Left kidney (tissue), 1 donor: ENCODE measurements at regions not wholly inside any gene's neighbourhood (a gene's known extent, or its start where the extent isn't known, plus 50 kb on each side); places are given as distances from the start of the nearest gene placed in this dataset.

Source experiments
- DNase-seq: peaks from one replicate; pipeline ENCODE4 v3.0.0-alpha.2; 2013

DNA sequence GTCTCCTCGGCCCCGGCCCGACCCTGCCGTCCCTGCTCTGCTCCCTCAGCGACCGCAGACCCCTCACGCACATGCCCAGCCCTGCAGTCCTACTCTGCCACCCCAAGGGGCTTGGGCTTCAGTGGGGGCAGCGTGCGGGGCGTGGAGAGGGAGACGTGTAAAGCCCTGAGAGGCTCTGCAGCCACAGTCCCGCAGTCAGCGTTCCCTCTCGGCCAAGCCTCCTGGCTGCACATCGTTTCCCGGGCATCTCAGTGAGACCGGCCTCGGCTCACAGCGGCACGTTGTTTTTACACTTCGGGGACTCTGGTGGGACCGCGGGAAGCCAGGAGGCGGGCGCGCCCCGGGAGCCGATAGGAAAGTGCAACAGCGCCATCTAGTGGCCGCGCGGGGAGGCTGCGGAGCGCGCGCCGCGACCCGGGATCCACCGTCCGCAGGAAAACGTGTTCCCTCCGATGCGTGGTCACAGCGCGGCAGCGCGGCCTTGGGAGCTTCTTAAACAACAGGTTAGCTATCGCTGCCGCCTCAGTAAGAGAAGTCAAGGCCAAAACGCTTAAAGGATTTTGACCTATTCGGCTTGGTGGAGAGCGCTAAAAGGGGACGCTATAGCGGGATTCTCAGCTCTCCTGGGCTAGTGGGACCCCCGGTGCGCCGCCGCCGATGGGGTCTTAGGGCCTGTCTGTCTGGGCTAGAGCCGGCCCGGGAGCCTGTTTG lies 226.8 kb upstream of the IGF1R start:
- peak; percentile 64 for DNase-seq

DNA sequence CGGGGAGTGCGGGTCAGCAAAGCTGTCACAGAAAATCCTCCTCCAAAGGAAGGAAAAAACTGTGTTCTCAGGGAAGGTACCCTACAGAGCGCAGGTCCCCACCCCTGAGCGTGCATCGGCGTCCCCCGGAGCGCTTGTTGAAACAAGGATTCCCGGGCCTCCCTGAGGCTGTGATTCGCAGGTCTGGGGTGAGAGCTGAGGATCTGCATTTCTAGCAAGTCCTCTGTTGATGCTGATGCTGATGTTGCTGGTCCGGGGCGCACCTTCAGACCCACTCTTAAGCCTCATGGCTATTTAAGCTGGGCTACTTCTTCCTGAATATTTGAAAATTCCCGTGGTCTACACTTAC lies 226.2 kb upstream of the IGF1R start:
- DNase-seq, result no peak

DNA sequence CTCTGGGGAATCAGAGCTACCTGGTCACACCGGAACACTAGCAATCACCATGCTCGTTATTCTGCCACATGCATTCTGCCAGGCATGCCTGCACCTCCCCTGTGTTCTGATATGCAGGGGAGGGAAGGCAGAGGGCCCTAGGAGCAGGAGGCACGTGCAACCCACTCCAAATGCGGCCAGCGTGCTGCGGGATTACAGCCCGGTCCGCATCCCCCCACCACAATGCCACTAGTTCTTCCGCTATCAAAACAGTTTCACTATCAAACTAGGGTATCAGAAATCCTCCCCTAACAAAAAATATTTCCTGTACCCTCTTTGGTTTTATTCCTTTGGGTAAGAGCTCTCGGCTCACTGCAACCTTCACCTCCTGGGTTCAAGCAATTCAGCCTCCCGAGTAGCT lies 223.2 kb upstream of the IGF1R start:
- DNase-seq, result no peak

DNA sequence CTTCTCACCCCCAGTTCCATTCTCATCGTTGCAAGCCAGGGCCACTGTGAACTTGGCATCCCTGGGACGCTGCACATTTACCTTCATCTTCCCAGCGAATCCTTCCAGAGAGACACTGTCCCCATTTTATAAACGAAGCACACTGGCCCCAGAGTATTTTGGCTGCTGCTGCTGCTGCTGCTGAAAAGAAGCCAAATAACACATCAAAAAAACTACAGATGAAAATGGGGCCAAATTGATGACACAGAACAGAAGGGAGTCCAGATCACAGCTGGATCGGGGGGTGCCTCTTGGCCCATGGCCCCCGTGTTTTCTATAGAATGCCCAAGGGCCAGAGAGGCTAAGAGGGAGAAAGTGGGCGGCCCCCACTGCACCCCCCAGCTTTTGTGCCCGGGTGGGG lies 221.0 kb upstream of the IGF1R start:
- no peak for DNase-seq

DNA sequence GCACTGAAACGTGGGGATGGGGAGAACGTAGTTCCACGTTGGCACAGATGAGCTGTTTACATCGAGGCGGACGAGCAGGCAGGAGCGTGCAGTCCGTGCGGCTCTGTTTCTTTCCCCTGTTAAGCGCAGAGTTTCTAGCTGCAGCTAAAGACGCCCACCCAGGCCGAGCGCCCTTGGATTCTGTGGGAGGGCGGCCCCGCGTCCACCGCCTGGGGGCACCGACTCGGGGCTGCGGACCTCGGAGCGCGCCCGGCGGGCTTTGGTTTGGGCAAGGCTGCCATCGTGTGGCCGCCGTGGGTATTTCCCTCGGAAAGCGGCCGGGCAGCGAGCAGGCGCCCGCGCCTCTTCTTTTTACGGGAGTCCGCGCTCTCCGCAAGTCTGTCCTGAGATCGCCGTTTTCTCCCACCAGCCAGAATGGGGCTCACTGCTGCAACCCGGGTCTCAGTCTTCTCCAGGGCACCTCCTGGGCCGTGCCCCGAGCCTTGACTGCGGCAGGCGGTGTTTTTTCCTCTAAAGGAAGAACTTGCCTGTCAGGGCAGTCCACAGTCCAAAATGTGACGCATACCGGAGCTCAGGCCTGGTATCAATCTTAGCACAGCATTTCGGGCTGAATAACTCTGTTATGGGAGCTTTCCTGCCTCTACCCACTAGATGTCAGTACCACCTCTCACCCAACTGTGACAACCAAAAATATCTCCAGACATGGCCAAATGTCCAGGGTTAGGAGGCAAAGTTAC lies 219.9 kb upstream of the IGF1R start:
- peak; percentile 67 for DNase-seq

DNA sequence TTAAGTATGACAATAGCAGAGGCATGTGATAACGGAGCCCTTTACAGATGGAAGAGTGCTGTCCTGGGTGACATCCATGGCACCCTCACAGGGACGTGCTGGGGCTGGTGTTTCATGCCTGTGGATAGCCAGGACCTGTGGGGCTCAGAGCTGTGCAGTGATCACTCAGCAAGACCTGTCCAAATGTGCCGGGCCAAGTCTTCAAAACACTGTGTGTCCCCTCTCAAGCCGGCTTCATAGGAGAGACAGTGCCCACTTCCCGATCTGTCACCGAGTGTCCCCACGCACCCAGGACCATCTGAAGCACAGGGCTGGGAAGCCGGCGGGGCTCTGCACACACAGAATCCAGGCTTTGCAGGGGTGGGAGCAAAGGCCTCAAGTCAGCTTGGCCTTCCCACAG lies 217.2 kb upstream of the IGF1R start:
- DNase-seq, result no peak

DNA sequence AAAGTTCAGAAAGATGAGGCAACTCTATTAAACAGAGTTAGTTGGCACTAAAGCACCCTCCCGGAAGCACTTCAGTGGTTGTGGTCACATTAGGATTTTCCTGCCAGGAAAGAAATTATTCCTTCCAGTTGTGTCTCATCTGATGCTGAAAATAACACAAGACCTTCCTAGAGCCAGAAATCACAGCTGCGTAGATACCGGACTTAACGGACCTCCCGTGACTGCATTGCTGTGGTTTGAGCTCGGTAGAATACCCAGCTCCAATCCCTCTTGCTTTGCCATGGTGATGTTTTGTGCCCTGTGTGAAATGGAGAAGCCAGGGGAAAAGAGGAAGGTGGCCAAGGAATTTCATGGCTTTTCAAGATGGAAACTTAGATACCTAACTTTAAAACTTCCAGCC lies 215.0 kb upstream of the IGF1R start:
- no peak for DNase-seq

DNA sequence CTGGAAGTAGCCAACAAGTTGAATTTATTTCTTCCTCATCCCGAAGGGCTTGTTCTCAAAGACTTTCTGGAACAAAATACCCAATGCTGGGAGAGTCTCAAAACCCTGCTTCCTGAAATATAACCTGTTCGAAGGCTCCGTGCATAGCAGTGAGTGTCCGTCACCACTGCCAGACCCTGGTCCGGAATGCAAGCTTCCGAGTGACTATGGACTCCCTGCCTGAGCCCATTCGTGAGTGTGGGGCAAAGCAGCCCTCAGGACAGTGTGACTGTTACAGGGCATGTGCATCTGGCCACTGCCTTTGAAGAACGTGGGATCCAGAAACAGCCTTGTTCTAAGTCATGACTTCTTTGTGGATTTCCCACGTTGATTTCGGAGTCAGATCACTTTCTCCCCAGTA lies 214.5 kb upstream of the IGF1R start:
- DNase-seq, result no peak

DNA sequence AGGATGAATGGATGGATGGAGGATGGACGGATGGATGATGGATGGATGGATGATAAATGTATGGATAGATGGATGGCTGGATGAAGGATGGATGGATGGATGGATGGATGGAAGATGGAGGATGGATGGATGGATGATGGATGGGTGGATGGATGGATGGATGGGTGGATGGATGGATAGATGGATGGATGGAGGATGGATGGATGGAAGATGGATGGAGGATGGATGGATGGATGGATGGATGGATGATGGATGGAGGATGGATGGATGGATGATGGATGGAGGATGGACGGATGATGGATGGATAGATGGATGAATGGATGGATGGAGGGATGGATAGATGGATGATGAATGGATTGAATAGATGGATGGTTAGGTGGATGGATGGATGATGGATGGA lies 210.6 kb upstream of the IGF1R start:
- no peak for DNase-seq

DNA sequence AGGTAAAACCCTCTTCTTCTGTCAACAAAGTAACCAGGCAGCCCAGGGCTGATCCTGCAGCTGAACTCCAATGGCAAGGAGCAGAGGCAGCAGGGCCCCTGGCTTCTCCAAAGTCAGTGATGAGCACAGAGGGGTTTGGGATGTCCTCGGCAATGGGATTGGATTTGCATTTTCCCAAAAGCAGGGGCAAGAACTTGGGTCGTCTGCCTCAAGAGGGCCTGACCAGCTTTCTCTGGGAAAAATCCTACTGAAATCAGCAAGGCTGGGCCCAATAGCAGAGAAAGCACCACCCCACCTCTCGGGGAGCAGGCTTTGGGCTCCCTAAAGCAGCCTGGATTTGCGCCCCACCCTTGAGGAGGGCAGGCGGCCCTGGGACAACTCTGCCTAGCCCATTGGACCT lies 210.0 kb upstream of the IGF1R start:
- no peak for DNase-seq

DNA sequence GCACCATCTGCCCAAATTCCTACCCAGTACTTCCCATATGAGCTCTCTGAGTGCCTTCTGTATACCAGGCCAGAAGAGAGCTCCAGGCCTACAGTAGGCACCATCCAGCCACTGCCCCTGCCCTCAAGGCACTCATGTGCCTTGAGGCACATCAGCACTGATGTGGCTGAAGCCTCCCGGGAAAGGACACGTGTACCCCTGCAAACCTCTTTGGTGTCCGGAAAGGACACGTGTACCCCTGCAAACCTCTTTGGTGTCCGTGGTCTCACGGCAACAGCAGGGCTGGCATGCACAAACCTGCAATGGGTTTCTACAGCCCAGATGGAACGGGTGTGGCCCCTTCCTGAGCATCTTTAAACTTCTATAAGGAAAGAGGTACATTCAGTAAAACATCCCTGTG lies 209.4 kb upstream of the IGF1R start:
- DNase-seq, result no peak

DNA sequence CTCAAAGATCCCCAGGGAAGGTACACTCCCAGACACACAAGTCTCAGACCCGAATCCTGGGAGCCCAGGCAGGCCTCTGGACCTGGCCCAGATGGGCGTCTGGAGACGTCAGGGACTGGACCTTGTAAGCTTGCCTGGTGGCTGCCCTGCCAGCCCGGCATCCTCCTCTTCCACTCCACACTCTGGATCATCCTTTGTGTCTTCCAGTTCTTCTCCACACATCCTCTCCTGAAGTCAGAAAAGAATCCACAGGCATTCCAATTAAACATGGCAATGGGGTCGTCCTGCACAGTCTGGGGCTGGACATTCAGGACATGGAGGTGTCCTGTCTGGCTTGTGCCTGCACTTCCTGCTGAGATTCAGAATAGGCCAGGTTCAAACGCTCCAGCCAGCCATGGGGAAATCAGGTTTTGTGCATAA lies 208.8 kb upstream of the IGF1R start:
- DNase-seq, result no peak

DNA sequence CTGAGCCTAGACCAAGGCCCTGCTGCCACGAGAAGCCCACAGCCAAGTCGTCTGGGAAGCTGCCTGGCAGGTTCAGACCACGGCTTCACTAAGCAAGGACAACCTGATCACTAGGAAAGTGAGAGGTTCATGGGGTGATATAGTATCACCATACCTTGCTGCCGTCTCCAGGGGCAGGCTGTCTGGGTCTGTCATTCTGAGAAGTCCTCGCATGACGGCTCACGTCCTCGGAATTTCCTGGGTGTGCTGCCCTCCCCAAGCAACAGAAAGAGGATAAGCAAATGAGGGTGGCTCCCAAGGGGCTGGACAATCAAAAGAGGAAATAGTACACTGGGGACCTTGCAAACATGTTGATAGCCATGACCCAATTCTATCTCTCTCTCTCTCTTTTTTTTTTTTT lies 207.4 kb upstream of the IGF1R start:
- no peak for DNase-seq

DNA sequence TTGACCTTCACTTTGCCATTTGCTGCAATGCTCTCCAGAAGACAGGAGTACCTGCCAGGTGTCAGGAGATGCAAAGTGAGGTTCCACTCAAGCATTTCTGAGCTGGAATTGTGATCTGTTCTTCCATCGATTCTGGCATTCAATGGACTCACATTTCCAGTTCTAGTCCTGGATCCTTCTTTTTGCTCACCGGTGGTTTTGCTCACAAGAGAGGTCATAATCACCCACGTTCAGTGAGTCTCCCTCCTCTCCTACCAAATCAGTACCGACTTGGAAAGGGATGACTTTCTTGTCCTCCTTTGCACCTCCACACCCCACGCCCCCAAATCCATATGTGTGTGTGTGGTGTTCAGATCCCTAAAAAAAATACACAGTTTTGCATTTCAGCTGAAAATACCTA lies 206.7 kb upstream of the IGF1R start:
- DNase-seq, result no peak

DNA sequence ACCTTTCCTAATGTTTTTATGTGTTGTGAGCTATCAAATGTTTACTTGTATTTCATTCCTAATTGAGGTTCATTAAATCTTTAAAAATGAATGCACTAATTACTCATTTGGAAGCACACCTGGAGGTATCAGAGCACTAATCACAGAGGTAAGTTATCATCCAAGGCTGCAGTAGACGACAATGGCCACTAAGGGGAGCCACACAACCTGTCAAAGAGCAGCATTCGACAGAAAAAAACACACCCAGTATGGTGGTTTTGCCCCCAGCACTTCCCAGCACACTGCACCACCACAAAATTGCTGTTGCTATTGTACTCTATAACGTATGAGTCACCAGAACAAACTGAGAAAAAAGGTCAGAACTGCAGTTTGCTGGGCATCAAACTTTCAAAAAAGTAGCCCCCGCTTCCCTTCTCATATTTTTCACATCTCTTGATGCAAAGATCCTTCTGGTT lies 205.9 kb upstream of the IGF1R start:
- peak; percentile 72 for DNase-seq

DNA sequence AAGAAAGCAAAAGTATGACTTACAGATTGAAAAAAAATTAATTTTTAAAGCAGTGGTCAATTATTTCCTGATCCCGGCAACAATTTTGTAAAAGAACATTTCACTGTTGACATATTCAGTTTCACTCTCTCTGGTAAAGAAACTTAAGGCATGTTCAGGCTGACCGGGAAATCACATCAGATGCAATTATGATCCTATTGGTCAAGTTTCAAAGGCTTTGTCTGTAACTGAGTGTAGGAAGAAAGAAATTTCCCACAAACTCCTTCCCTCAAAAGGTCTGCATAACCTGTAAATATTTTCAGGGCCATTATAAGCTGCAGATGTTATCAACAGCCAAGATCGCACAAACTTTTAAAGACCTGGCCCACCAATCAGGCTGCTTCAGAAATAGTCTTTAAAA lies 205.4 kb upstream of the IGF1R start:
- DNase-seq, result no peak

DNA sequence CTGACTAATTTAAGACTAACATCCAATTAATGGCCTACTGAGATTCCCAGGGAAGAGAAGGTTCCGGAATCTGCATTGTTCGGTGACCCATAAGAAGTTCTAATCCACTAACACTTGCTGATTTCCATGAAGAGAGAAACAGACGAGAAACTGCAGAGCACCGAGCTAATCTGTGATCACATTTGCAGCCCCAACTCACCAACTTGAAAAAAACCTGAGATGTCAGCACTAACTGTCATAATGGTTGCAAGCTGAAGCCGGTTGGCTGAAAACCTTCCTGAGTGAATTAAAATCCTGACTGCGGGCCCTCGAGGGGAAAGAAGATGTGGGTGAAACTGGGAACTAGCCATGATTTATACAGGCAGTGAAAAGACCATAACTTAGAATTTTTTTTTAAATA lies 204.8 kb upstream of the IGF1R start:
- DNase-seq, result no peak

DNA sequence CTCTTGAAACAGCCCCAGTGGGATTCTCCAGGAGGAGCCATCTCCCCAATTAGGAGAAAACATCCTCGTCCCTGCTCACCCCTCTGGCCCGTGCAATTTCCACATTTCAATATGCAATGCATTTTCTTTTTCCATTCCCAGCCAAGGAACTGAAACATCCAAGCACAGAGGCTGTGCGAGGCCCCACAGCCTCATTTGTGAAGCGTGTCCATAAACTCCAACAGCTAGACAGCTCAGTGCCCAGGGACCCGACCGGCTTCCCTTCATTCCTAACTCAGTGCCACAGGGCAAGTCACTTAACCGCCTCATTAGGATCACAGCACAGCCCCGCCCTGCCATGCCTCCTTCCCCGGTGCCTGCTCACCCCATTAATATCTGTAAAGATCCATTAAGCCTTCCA lies 204.2 kb upstream of the IGF1R start:
- DNase-seq, result no peak

DNA sequence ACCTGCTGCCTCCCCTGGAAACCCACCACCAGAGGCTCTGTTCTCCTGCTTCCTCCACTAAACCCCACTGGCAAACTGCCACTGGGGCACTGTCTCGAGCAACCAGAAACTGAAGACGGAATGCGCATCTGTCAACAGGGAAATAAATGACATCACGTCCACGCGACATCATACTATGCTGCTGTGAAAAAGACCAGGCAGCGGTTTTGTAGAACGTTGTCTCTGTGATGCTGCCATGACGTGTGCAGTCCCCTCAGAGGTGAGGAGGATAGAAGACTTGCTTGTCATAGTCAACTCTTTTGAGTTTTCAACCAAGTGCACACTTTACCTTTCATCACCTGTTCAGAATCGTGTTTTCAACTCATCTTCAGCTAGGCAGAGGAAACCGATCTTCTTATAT lies 203.0 kb upstream of the IGF1R start:
- DNase-seq, result no peak

DNA sequence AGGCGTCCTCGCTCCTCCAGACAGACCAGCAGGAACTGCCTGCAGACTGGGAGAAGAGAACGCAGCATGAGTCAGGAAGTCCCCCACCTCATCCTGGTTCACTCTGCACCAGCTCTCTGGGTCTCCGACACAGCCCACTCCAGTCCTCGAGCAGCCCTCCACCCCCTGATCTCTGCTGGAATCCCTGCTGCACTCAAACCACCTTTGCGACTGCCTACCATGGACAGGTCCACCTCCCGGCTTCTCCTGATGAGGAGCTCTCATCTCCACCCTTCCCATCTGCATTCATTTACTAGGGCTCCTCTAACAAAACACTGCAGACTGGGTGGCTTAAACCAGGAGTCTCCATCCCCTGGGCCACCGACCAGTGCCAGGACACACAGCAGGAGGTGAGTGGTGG lies 202.3 kb upstream of the IGF1R start:
- DNase-seq, result no peak

DNA sequence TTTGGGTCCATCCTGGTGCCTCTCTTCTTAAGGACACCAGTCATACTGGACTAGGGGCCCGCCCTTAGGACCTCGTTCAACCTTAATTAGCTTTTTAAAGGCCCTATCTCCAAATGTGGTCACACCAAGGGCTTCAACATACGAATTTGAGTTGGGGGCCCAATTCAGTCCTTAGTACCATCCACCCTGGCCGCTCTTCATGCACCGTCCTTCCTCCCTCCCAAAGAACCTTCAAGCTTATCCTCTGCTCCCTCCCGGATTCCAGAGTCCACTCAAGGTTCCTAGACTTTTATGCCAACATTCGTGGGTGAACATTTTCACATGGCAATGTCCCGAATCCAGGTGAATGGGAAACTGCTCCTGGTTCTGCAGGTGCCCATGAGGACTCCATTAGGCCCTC lies 201.3 kb upstream of the IGF1R start:
- DNase-seq, result no peak

DNA sequence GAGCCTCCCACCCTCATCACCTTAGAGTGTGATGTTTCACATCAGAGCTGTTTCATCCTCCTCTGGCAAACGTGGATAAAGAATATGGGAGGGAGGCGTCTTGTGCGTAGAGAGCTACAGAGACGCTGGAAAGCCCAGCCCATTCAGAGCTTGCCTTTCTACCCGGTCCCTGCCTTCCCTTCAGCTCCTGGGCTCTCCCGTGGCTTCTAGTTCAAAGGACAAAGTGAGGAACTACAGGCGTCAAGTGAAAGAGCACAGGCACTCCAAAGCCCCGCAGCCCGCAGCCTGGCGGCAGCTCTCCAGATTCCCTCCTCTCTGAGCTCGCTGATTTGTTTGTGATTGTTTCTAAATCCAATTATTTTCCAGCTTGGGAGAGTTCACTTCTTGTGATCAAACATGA lies 197.1 kb upstream of the IGF1R start:
- DNase-seq, result no peak

DNA sequence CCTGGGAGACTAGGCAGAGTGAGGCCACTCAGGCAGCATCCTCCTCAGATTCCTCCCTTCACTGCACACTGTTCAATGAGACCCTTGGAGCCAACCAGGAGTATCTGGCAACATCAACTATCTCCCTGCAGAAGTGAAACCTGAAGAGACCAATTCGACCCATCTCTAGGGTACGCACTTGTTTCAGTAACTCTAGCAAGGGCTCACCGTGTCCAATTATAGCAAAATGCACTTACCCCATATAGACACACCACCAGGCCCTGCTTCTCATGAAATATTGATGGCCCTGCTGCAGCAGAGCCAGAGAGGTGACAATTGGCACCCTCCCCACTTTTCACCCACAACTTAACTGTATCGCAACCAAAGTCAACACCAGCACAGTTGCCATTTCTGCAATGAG lies 196.1 kb upstream of the IGF1R start:
- no peak for DNase-seq

DNA sequence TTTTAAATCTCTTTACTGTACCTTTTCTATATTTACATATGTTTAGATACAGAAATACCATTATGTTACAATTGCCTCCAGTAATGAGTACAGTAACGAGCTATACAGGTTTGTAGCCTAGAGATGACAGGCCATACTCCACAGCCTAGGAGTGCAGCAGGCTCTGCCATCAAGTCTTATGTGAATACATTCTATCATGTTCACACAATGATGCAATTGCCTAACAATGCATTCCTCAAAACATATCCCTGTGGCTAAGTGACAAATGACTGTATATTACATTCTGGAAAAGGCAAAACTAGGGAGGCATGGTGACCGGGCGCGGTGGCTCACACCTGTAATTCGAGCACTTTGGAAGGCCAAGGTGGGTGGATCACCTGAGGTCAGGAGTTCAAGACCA lies 192.4 kb upstream of the IGF1R start:
- no peak for DNase-seq
